Sigmoid colon (tissue), 6 donors: ENCODE measurements at regions not wholly inside any gene's neighbourhood (a gene's known extent, or its start where the extent isn't known, plus 50 kb on each side); places are given as distances from the start of the nearest gene placed in this dataset.
"Not testable (repeated sequence)": the region's sequence is repeated elsewhere in the genome, so short reads cannot be mapped to it uniquely, and the experiment has no call there.

Source experiments
- DNase-seq: peaks from one replicate; pipeline ENCODE4 v3.0.0-alpha.2; 2019
- H3K27ac ChIP-seq, 4 donors: fragments of 200-600 bp; sonication (generic); one replicate each; pipeline ENCODE4 v1.5.1; 2016 to 2019; ENCODE audit warnings: mild to moderate bottlenecking in 1 of 4
- H3K27me3 ChIP-seq, 3 donors: fragments of 200-600 bp; sonication (generic); one replicate each; pipeline ENCODE4 v1.5.1; 2019; ENCODE audit warnings: mild to moderate bottlenecking in 1 of 3
- H3K36me3 ChIP-seq, 4 donors: fragments of 200-600 bp; sonication (generic); one replicate each; pipeline ENCODE4 v1.5.1; 2016 to 2019
- H3K4me1 ChIP-seq, 4 donors: fragments of 200-600 bp; sonication (generic); one replicate each; pipeline ENCODE4 v1.5.1; 2017 to 2019
- H3K4me3 ChIP-seq, 4 donors: fragments of 200-600 bp; sonication (generic); one replicate each; pipeline ENCODE4 v1.5.1; 2017 to 2019; ENCODE audit warnings: mild to moderate bottlenecking in 2 of 4, moderate library complexity in 1 of 4
- H3K9me3 ChIP-seq, 4 donors: fragments of 200-600 bp in 3 of 4; sonication (generic) in 3 of 4; one replicate each; pipeline versions ENCODE4 v1.5.1 to v1.6.1; 2013 to 2019
- CTCF ChIP-seq, 4 experiments: fragments of 450-650 bp in 3 of 4; fragments of 200-600 bp in 1 of 4; IDR thresholded peaks; one replicate each; pipeline ENCODE4 v1.5.1; 2016 to 2019; ENCODE audit warnings: antibody characterized with exemption in 4 of 4, mild to moderate bottlenecking in 3 of 4, moderate library complexity in 2 of 4
- EP300 ChIP-seq, 4 donors: sonication (generic); formaldehyde crosslinking; IDR thresholded peaks; one replicate each; pipeline ENCODE4 v1.6.1; 2017; ENCODE audit warnings: antibody characterized with exemption in 4 of 4
- POLR2A ChIP-seq, 2 donors: fragments of 450-650 bp; IDR thresholded peaks; one replicate each; pipeline ENCODE4 v1.6.1; 2016; ENCODE audit warnings: antibody characterized with exemption in 2 of 2, mild to moderate bottlenecking in 2 of 2, moderate library complexity in 2 of 2
- POLR2AphosphoS5 ChIP-seq, 4 donors: sonication (generic); formaldehyde crosslinking; IDR thresholded peaks; one replicate each; pipeline ENCODE4 v1.6.1; 2017; ENCODE audit warnings: antibody characterized with exemption in 4 of 4
- WGBS, 2 donors: extraction: QIAGEN DNeasy Blood & Tissue Kit; methylation state at CpG; one replicate each; pipeline ENCODE4 v1.1.7; 2013; 5-methylcytosine and 5-hydroxymethylcytosine counted together
- intact Hi-C: fragments of 100-400 bp; cut with DNase I; formaldehyde crosslinking; loops from one replicate; pipeline ENCODE4 v1.15.1; 2023
- donor health status: healthy with polysubstance abuse.
- donor health status: healthy.

- no peaks in the 10 kb centered on the region for H3K36me3 ChIP-seq
- no peak overlapping the region for H3K27ac ChIP-seq
- 83 to 86% methylated on average over 3 of the region's 3 CpGs for WGBS, 2 donors
- peaks cover 0 to 11% (median 10%) of the 10 kb centered on the region in 4 donors for H3K4me1 ChIP-seq
- H3K4me3 ChIP-seq = no peak overlapping the region
- no peak for DNase-seq
- TF ChIP-seq POLR2AphosphoS5 (IDR thresholded peaks at IDR 0.05) = no peak
- TF ChIP-seq POLR2A (IDR thresholded peaks at IDR 0.05) = no peak
- no peak for TF ChIP-seq CTCF (IDR thresholded peaks at IDR 0.05)
- TF ChIP-seq EP300 (IDR thresholded peaks at IDR 0.05) = no peak
- no peaks in the 10 kb centered on the region for H3K9me3 ChIP-seq
- intact Hi-C loops = no loop called here
- H3K27me3 ChIP-seq = no peaks in the 10 kb centered on the region
Measured at GRCh38 chr5:145666591-145666990, 168.6 kb downstream of the PRELID2 start.

GRCh38 chr5:145661737-145662485 lies 173.2 kb downstream of the PRELID2 start:
- Histone ChIP-seq H3K4me1 (peaks cover 0 to 18% (median 12%) of the 10 kb centered on the region in 4 donors), H3K27ac (peak overlapping the region in 1 of 4 donors; percentile 34), H3K36me3 (no peaks in the 10 kb centered on the region), H3K4me3 (no peak overlapping the region), H3K9me3 (no peaks in the 10 kb centered on the region), H3K27me3 (no peaks in the 10 kb centered on the region)
- 83 to 90% methylated on average over 3 of the region's 3 CpGs for WGBS, 2 donors
- intact Hi-C loops = no loop called here
- TF ChIP-seq CTCF (IDR thresholded peaks at IDR 0.05) (no peak), POLR2A (IDR thresholded peaks at IDR 0.05) (no peak), EP300 (IDR thresholded peaks at IDR 0.05) (no peak), POLR2AphosphoS5 (IDR thresholded peaks at IDR 0.05) (no peak)
- no peak for DNase-seq

GRCh38 chr5:145660897-145661640 lies 174.1 kb downstream of the PRELID2 start:
- Histone ChIP-seq H3K36me3 (no peaks in the 10 kb centered on the region), H3K4me3 (no peak overlapping the region), H3K27me3 (no peaks in the 10 kb centered on the region), H3K27ac (peak overlapping the region in 2 of 4 donors; percentile 34 to 39), H3K9me3 (no peaks in the 10 kb centered on the region), H3K4me1 (peaks cover 0 to 18% (median 12%) of the 10 kb centered on the region in 4 donors)
- intact Hi-C loops = no loop called here
- TF ChIP-seq EP300 (IDR thresholded peaks at IDR 0.05) (no peak), CTCF (IDR thresholded peaks at IDR 0.05) (no peak), POLR2A (IDR thresholded peaks at IDR 0.05) (no peak), POLR2AphosphoS5 (IDR thresholded peaks at IDR 0.05) (peak in 1 of 4 donors; percentile 12)
- no peak for DNase-seq
- WGBS, 2 donors = 81 to 82% methylated on average over 7 of the region's 7 CpGs

- 91 to 94% methylated on average over 3 of the region's 3 CpGs for WGBS, 2 donors
Measured at GRCh38 chr5:145658435-145658834, 176.7 kb downstream of the PRELID2 start.

GRCh38 chr5:145652700-145653099 lies 182.4 kb downstream of the PRELID2 start:
- H3K36me3 ChIP-seq, DNase-seq, H3K4me1 ChIP-seq, intact Hi-C loops, H3K27me3 ChIP-seq, H3K27ac ChIP-seq, H3K4me3 ChIP-seq, H3K9me3 ChIP-seq: not testable (repeated sequence)
- WGBS, 2 donors = 95% methylated on average over 3 of the region's 3 CpGs

More at GRCh38 chr5:145658435-145658834, 176.7 kb downstream of the PRELID2 start:
- Histone ChIP-seq H3K4me1 (peaks cover 0 to 18% (median 12%) of the 10 kb centered on the region in 4 donors), H3K4me3 (no peak overlapping the region), H3K27ac (no peak overlapping the region), H3K36me3 (no peaks in the 10 kb centered on the region), H3K9me3 (peaks cover 0 to 4% (median 0%) of the 10 kb centered on the region in 4 donors), H3K27me3 (no peaks in the 10 kb centered on the region)
- no peak for DNase-seq
- TF ChIP-seq POLR2A (IDR thresholded peaks at IDR 0.05) (no peak), CTCF (IDR thresholded peaks at IDR 0.05) (no peak), EP300 (IDR thresholded peaks at IDR 0.05) (no peak), POLR2AphosphoS5 (IDR thresholded peaks at IDR 0.05) (no peak)
- intact Hi-C loops = no loop called here

GRCh38 chr5:145647137-145647536 lies 188.0 kb downstream of the PRELID2 start:
- intact Hi-C loops, H3K27me3 ChIP-seq, H3K27ac ChIP-seq, H3K4me3 ChIP-seq, H3K36me3 ChIP-seq, H3K9me3 ChIP-seq, DNase-seq, H3K4me1 ChIP-seq: not testable (repeated sequence)
- 75 to 88% methylated on average over 7 of the region's 7 CpGs for WGBS, 2 donors

GRCh38 chr5:145643214-145643613 lies 191.9 kb downstream of the PRELID2 start:
- H3K27ac ChIP-seq, H3K4me1 ChIP-seq, H3K36me3 ChIP-seq, intact Hi-C loops, H3K4me3 ChIP-seq, H3K9me3 ChIP-seq, DNase-seq, H3K27me3 ChIP-seq: not testable (repeated sequence)
- WGBS, 2 donors = 54 to 69% methylated on average over 1 of the region's 1 CpG
